Fibroblast of villous mesenchyme (primary cell): ENCODE measurements at regions not wholly inside any gene's neighbourhood (a gene's known extent, or its start where the extent isn't known, plus 50 kb on each side); places are given as distances from the start of the nearest gene placed in this dataset.
"Not testable (repeated sequence)": the region's sequence is repeated elsewhere in the genome, so short reads cannot be mapped to it uniquely, and the experiment has no call there.

Experiments
- DNase-seq: peaks from one replicate; pipeline ENCODE4 v3.0.0-alpha.2; 2010; ENCODE audit warnings: low read depth
- H3K4me3 ChIP-seq: 2 replicates; pipeline ENCODE4 v1.5.1; 2011; ENCODE audit warnings: low read depth, mild to moderate bottlenecking, low read length
- TF ChIP-seq, protein P1 (sequence below): IDR thresholded peaks from 2 replicates; pipeline ENCODE4 v1.5.1; 2012; ENCODE audit warnings: low read depth, mild to moderate bottlenecking, low read length; ENCODE audit not compliant: insufficient read depth

GRCh38 chr1:115153966-115154557 is 64.8 kb upstream of the TSPAN2 start:
- H3K4me3 ChIP-seq, result no peak overlapping the region

DNA sequence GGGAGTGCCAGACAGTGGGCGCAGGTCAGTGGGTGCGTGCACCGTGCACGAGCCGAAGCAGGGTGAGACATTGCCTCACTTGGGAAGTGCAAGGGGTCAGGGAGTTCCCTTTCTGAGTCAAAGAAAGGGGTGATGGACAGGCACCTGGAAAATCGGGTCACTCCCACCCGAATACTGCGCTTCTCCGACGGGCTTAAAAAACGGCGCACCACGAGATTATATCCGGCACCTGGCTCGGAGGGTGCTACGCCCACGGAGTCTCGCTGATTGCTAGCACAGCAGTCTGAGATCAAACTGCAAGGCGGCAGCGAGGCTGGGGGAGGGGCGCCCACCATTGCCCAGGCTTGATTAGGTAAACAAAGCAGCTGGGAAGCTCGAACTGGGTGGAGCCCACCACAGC is 58.6 kb upstream of the TSPAN2 start:
- not testable (repeated sequence) for DNase-seq, H3K4me3 ChIP-seq

More at GRCh38 chr1:115153966-115154557, 64.8 kb upstream of the TSPAN2 start:
- TF ChIP-seq, protein P1, sequence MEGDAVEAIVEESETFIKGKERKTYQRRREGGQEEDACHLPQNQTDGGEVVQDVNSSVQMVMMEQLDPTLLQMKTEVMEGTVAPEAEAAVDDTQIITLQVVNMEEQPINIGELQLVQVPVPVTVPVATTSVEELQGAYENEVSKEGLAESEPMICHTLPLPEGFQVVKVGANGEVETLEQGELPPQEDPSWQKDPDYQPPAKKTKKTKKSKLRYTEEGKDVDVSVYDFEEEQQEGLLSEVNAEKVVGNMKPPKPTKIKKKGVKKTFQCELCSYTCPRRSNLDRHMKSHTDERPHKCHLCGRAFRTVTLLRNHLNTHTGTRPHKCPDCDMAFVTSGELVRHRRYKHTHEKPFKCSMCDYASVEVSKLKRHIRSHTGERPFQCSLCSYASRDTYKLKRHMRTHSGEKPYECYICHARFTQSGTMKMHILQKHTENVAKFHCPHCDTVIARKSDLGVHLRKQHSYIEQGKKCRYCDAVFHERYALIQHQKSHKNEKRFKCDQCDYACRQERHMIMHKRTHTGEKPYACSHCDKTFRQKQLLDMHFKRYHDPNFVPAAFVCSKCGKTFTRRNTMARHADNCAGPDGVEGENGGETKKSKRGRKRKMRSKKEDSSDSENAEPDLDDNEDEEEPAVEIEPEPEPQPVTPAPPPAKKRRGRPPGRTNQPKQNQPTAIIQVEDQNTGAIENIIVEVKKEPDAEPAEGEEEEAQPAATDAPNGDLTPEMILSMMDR, result no peak
- no peak for DNase-seq

DNA sequence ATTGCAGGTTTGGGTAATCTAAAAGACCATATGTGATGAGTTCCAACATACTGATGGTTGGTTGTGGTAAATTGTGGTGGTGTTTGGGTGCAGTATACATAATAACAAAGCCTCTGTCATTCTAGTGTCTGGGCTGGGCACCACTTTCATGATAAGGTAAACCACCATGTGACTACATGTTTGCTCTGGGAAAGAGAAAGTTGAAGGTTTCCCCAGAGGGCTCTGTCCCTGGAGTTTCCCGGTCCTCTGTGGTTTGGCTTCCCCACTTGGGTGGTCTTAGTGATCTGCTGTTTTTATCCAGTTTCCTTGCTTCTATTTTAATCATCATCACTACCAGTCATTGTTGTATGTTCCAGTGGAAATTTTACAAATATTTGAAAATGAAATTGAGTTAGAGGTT is 55.9 kb upstream of the TSPAN2 start:
- no peak overlapping the region for H3K4me3 ChIP-seq
- DNase-seq, result no peak
- TF ChIP-seq, protein P1, result no peak

DNA sequence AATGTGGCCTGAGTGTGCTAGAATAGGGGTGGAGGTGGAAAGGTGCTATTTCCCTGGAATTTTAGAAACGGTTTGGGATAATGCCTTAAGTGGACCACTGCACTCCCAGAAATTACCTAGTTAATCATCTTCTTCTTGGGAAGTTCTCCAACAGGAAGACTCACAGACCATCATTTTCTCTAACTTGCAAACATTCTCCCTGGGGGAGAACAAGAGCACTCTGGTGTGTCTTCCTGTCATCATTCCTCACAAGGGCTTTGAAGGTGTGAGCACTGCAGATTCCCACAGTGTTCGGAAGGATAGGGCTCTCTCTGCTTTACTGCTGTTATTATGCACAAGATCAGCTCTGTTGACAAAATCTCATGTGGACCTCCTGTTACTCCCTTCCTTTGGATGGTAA is 54.9 kb upstream of the TSPAN2 start:
- no peak for DNase-seq
- TF ChIP-seq, protein P1, result no peak
- H3K4me3 ChIP-seq, result no peak overlapping the region

DNA sequence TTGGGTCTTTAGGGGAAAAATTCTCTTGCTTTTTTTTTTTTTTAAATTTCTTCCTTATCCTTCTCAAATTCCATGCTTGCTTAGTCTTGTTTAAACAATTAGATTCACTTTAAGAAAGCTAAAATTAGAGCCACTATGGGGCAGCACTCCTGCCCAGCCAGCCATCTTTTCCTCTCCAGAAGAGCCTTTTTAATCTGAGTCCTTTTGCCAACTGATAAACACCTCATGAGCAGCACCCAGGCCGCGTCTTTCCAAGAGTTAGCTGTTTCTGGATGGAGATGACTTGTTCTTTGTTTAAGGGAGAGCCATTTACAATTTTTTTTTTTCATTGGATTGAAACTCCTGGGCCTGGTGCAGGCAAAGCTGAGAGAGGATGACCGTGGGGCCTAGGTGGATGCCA is 53.3 kb upstream of the TSPAN2 start:
- DNase-seq, result no peak
- TF ChIP-seq, protein P1, result peak; percentile 16
- H3K4me3 ChIP-seq, result no peak overlapping the region

DNA sequence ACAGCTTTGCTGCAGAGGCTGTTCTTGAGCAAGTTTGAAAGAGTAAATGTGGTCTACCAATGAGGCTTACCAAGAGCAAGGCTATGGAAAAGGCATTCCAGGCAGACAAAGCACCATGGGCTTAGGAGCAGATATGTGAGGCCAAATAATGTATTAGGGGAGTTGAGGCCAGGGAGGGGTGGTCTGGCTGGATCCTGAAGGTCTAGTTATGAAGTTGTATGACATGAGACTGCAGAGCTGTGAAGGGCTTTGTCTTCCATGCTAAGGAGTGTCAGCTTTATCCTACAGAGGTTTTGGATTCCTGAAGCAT is 51.8 kb upstream of the TSPAN2 start:
- no peak for DNase-seq
- no peak overlapping the region for H3K4me3 ChIP-seq
- TF ChIP-seq, protein P1, result no peak

GRCh38 chr1:115140442-115141144 is 51.3 kb upstream of the TSPAN2 start:
- H3K4me3 ChIP-seq, result no peak overlapping the region
- TF ChIP-seq, protein P1, result no peak
- DNase-seq, result no peak
